ENCODE measurements at regions not wholly inside any gene's neighbourhood (a gene's known extent, or its start where the extent isn't known, plus 50 kb on each side); places are given as distances from the start of the nearest gene placed in this dataset.
"Not testable (repeated sequence)": the region's sequence is repeated elsewhere in the genome, so short reads cannot be mapped to it uniquely, and the experiment has no call there.

GRCh38 chr20:36082315-36082915, 72.1 kb upstream of the EPB41L1 start:
- H3K27ac ChIP-seq = no peak overlapping the region
- H3K4me3 ChIP-seq = no peak overlapping the region

- not testable (repeated sequence) for H3K27ac ChIP-seq, H3K4me3 ChIP-seq
Measured at GRCh38 chr20:36083200-36083599, 71.3 kb upstream of the EPB41L1 start.

- H3K4me3 ChIP-seq = no peak overlapping the region
- no peak overlapping the region for H3K27ac ChIP-seq
Measured at GRCh38 chr20:36084356-36084755, 70.2 kb upstream of the EPB41L1 start.

GRCh38 chr20:36084897-36085613, 69.5 kb upstream of the EPB41L1 start:
- peak overlapping the region in 4 of 21 experiments; percentile 1 to 37 (median 20) for H3K27ac ChIP-seq
- no peak overlapping the region for H3K4me3 ChIP-seq

GRCh38 chr20:36085686-36086267, 68.8 kb upstream of the EPB41L1 start:
- H3K27ac ChIP-seq = peak overlapping the region in 6 of 21 experiments; percentile 13 to 59 (median 28)
- H3K4me3 ChIP-seq = no peak overlapping the region

- Histone ChIP-seq H3K4me3 (no peak overlapping the region), H3K27ac (peak overlapping the region in 2 of 21 experiments; percentile 22 to 59)
Measured at GRCh38 chr20:36086767-36087166, 67.8 kb upstream of the EPB41L1 start.

GRCh38 chr20:36090223-36090622, 64.3 kb upstream of the EPB41L1 start:
- H3K27ac ChIP-seq = no peak overlapping the region
- H3K4me3 ChIP-seq = no peak overlapping the region

- H3K27ac ChIP-seq = peak overlapping the region in 19 of 21 experiments; percentile 1 to 91 (median 73)
- peak overlapping the region; percentile 47 to 82 (median 64) for H3K4me3 ChIP-seq
Measured at GRCh38 chr20:36091561-36092397, 62.8 kb upstream of the EPB41L1 start.

- H3K27ac ChIP-seq = peak overlapping the region in 19 of 21 experiments; percentile 1 to 91 (median 73)
- H3K4me3 ChIP-seq = peak overlapping the region; percentile 47 to 82 (median 64)
Measured at GRCh38 chr20:36092398-36093024, 62.0 kb upstream of the EPB41L1 start.

- H3K27ac ChIP-seq = peak overlapping the region in 19 of 21 experiments; percentile 1 to 91 (median 73)
- peak overlapping the region; percentile 47 to 82 (median 64) for H3K4me3 ChIP-seq
Measured at GRCh38 chr20:36093025-36093803, 61.3 kb upstream of the EPB41L1 start.

- peak overlapping the region in 14 of 21 experiments; percentile 1 to 91 (median 73) for H3K27ac ChIP-seq
Measured at GRCh38 chr20:36093804-36094145, 60.8 kb upstream of the EPB41L1 start.

GRCh38 chr20:36094497-36094896, 60.0 kb upstream of the EPB41L1 start:
- peak overlapping the region in 6 of 21 experiments; percentile 30 to 84 (median 65) for H3K27ac ChIP-seq
- peak overlapping the region in 1 of 7 experiments; percentile 63 for H3K4me3 ChIP-seq

More at GRCh38 chr20:36093804-36094145, 60.8 kb upstream of the EPB41L1 start:
- peak overlapping the region; percentile 47 to 82 (median 64) for H3K4me3 ChIP-seq

GRCh38 chr20:36096435-36096834, 58.1 kb upstream of the EPB41L1 start:
- Histone ChIP-seq H3K4me3 (no peak overlapping the region), H3K27ac (peak overlapping the region in 6 of 21 experiments; percentile 10 to 78 (median 34))

- peak overlapping the region in 17 of 21 experiments; percentile 2 to 78 (median 65) for H3K27ac ChIP-seq
Measured at GRCh38 chr20:36097337-36098151, 57.0 kb upstream of the EPB41L1 start.

GRCh38 chr20:36098364-36098763, 56.2 kb upstream of the EPB41L1 start:
- Histone ChIP-seq H3K4me3 (no peak overlapping the region), H3K27ac (peak overlapping the region in 16 of 21 experiments; percentile 12 to 78 (median 65))

More at GRCh38 chr20:36097337-36098151, 57.0 kb upstream of the EPB41L1 start:
- no peak overlapping the region for H3K4me3 ChIP-seq

- H3K4me3 ChIP-seq = no peak overlapping the region
- H3K27ac ChIP-seq = peak overlapping the region in 3 of 21 experiments; percentile 7 to 52 (median 25)
Measured at GRCh38 chr20:36099106-36099505, 55.4 kb upstream of the EPB41L1 start.

GRCh38 chr20:36101192-36101591, 53.3 kb upstream of the EPB41L1 start:
- H3K4me3 ChIP-seq = no peak overlapping the region
- peak overlapping the region in 3 of 21 experiments; percentile 8 to 16 (median 9) for H3K27ac ChIP-seq

- H3K4me3 ChIP-seq = no peak overlapping the region
- H3K27ac ChIP-seq = peak overlapping the region in 1 of 21 experiments; percentile 7
Measured at GRCh38 chr20:36102306-36102705, 52.2 kb upstream of the EPB41L1 start.
